ENCODE measurements at regions not wholly inside any gene's neighbourhood (a gene's known extent, or its start where the extent isn't known, plus 50 kb on each side); places are given as distances from the start of the nearest gene placed in this dataset.

- no peak for DNase-seq (ENCODE audit: low read depth)
Observed at GRCh38 chr9:16202221-16202620, 649.4 kb downstream of the CCDC171 start.

- DNase-seq (ENCODE audit: low read depth): no peak
Observed at GRCh38 chr9:16202914-16203728, 650.3 kb downstream of the CCDC171 start.

- no peak for DNase-seq (ENCODE audit: low read depth)
Observed at GRCh38 chr9:16203729-16204573, 651.1 kb downstream of the CCDC171 start.

- DNase-seq (ENCODE audit: low read depth): no peak
Observed at GRCh38 chr9:16205455-16205854, 652.6 kb downstream of the CCDC171 start.

- DNase-seq (ENCODE audit: low read depth): no peak
Observed at GRCh38 chr9:16206518-16206917, 653.7 kb downstream of the CCDC171 start.

- no peak for DNase-seq (ENCODE audit: low read depth)
Observed at GRCh38 chr9:16207161-16207560, 654.3 kb downstream of the CCDC171 start.

- DNase-seq (ENCODE audit: low read depth): no peak
Observed at GRCh38 chr9:16210440-16210839, 657.6 kb downstream of the CCDC171 start.

- DNase-seq (ENCODE audit: low read depth): no peak
Observed at GRCh38 chr9:16211946-16212345, 658.5 kb downstream of the BNC2 start.

- no peak for DNase-seq (ENCODE audit: low read depth)
Observed at GRCh38 chr9:16213781-16214515, 656.5 kb downstream of the BNC2 start.

- DNase-seq (ENCODE audit: low read depth): no peak
Observed at GRCh38 chr9:16214677-16215352, 655.7 kb downstream of the BNC2 start.

GRCh38 chr9:16215353-16215680 is 655.2 kb downstream of the BNC2 start:
- no peak for DNase-seq (ENCODE audit: low read depth)

- no peak for DNase-seq (ENCODE audit: low read depth)
Observed at GRCh38 chr9:16217943-16218701, 652.3 kb downstream of the BNC2 start.

- DNase-seq (ENCODE audit: low read depth): no peak
Observed at GRCh38 chr9:16221366-16221765, 649.1 kb downstream of the BNC2 start.

- no peak for DNase-seq (ENCODE audit: low read depth)
Observed at GRCh38 chr9:16221822-16222547, 648.5 kb downstream of the BNC2 start.

- DNase-seq (ENCODE audit: low read depth): no peak
Observed at GRCh38 chr9:16223074-16223871, 647.2 kb downstream of the BNC2 start.

- no peak for DNase-seq (ENCODE audit: low read depth)
Observed at GRCh38 chr9:16230731-16231130, 639.7 kb downstream of the BNC2 start.

GRCh38 chr9:16236311-16236710 is 634.2 kb downstream of the BNC2 start:
- DNase-seq (ENCODE audit: low read depth): no peak

GRCh38 chr9:16236882-16237281 is 633.6 kb downstream of the BNC2 start:
- no peak for DNase-seq (ENCODE audit: low read depth)

- no peak for DNase-seq (ENCODE audit: low read depth)
Observed at GRCh38 chr9:16238623-16239138, 631.8 kb downstream of the BNC2 start.

GRCh38 chr9:16241231-16241630 is 629.2 kb downstream of the BNC2 start:
- no peak for DNase-seq (ENCODE audit: low read depth)

Data from stimulated activated CD8-positive, alpha-beta memory T cell treated with anti-CD3 and anti-CD28 coated beads, Interleukin-15, amount 100 ng/mL, for 24 hours (primary cell).